GM10266 (cell line): ENCODE measurements at regions not wholly inside any gene's neighbourhood (a gene's known extent, or its start where the extent isn't known, plus 50 kb on each side); places are given as distances from the start of the nearest gene placed in this dataset.

Experiments
- DNase-seq: peaks from one replicate; pipeline ENCODE4 v3.0.0; 2012; ENCODE audit errors: extremely low spot score
- CTCF ChIP-seq: IDR thresholded peaks from 2 replicates; pipeline ENCODE4 v1.5.1; 2012; ENCODE audit warnings: mild to moderate bottlenecking, low read depth; ENCODE audit not compliant: control insufficient read depth, insufficient read depth; ENCODE audit errors: missing control alignments

- DNase-seq: no peak
Observed at GRCh38 chr17:22470411-22471175, 778.3 kb downstream of the KCNJ18 start.

DNA sequence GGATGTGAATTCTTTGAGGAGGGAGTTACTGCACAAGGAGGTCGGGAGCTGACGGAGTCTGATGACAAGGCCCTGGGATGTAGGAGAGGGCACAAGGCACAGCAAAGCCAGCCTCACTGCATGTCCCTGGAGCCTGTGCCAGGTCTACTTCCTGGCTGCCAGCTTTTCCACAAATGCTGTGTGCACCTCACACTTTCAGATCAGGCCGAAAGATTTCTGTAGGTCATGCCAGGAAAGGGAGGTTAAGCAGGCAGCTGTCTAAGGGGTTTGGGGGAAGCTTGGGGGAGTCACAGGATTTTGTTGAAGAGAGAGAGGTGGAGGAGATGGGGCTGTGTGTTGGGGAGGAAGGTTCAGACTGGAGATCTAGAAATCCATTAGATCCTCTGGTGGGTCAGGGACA lies 792.5 kb downstream of the KCNJ18 start:
- DNase-seq: no peak
- no peak for TF ChIP-seq CTCF

More at GRCh38 chr17:22470411-22471175, 778.3 kb downstream of the KCNJ18 start:
- no peak for TF ChIP-seq CTCF

DNA sequence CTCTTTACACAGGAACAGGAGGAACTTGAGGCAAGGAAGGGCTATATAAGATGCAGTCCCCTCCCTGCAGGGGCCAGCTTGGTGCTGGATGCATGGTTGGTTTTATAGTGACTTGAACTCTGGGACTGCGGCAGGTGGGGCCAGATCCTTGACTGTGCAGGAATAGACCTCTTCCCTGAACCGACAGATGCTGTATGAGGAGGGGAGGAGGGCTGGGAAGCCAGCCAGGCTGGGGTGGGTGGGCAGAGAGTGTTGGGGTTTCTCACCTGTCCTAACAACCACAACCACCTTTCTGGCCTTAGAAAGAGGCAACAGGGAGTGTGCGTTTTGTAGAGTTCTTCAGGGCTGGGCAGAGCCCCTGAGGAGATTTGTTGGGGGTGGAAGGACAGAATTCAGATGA lies 798.1 kb downstream of the KCNJ18 start:
- no peak for DNase-seq
- no peak for TF ChIP-seq CTCF

DNA sequence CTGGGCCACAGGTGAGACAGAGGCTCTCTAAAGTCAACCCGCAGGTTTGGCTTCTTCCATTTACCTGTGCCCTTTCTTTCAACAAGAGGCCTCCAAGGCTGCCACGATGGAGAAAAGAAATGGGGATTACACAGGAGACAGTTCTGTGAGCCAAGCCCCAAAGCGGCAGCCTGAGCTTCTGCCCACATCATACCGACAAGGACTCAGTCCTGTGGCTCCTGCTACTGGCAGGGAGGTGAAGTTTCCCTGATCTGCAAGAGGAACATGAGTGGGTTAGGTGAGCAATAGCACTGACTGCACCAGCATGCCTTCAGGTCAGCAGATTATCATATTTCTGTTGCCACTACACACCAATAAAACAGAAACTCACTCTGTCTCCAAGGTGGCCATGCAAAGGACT lies 800.0 kb downstream of the KCNJ18 start:
- no peak for DNase-seq
- TF ChIP-seq CTCF: no peak

- DNase-seq: no peak
- TF ChIP-seq CTCF: no peak
Observed at GRCh38 chr17:22496450-22496849, 804.1 kb downstream of the KCNJ18 start.

- no peak for DNase-seq
- no peak for TF ChIP-seq CTCF
Observed at GRCh38 chr17:22503322-22503899, 811.1 kb downstream of the KCNJ18 start.

GRCh38 chr17:22505660-22506059 lies 813.3 kb downstream of the KCNJ18 start:
- TF ChIP-seq CTCF: no peak
- no peak for DNase-seq
